Subcutaneous abdominal adipose tissue (tissue), 5 donors: ENCODE measurements at regions not wholly inside any gene's neighbourhood (a gene's known extent, or its start where the extent isn't known, plus 50 kb on each side); places are given as distances from the start of the nearest gene placed in this dataset.

Experiments used
- H3K27ac ChIP-seq: one replicate; pipeline ENCODE4 v1.7.0; 2013; ENCODE audit warnings: low read depth, mild to moderate bottlenecking, inconsistent platforms, low read length, moderate library complexity
- H3K27me3 ChIP-seq, 5 donors: one replicate each; pipeline ENCODE4 v1.7.0; 2013; ENCODE audit warnings: low read length in 5 of 5, inconsistent platforms in 1 of 5; ENCODE audit not compliant: control insufficient read depth in 5 of 5, insufficient read depth in 4 of 5
- H3K36me3 ChIP-seq, 5 donors: one replicate each; pipeline ENCODE4 v1.7.0; 2013; ENCODE audit warnings: low read length in 5 of 5; ENCODE audit not compliant: control insufficient read depth in 5 of 5, insufficient read depth in 5 of 5
- H3K4me1 ChIP-seq, 5 donors: one replicate each; pipeline ENCODE4 v1.7.0; 2013; ENCODE audit warnings: low read length in 5 of 5, mild to moderate bottlenecking in 3 of 5, moderate library complexity in 1 of 5; ENCODE audit not compliant: control insufficient read depth in 5 of 5, insufficient read depth in 5 of 5
- H3K4me3 ChIP-seq, 5 donors: one replicate each; pipeline ENCODE4 v1.7.0; 2013; ENCODE audit warnings: low read length in 5 of 5, low read depth in 1 of 5
- H3K9ac ChIP-seq, 5 donors: one replicate each; pipeline ENCODE4 v1.7.0; 2013; ENCODE audit warnings: low read length in 5 of 5, mild to moderate bottlenecking in 4 of 5, moderate library complexity in 3 of 5
- H3K9me3 ChIP-seq, 5 donors: one replicate each; pipeline ENCODE4 v1.7.0; 2013; ENCODE audit warnings: low read length in 5 of 5; ENCODE audit not compliant: control insufficient read depth in 5 of 5
- donor health status: healthy.
- donor health status: healthy.
- donor health status: healthy.
- donor health status: healthy.
- donor health status: healthy.

DNA sequence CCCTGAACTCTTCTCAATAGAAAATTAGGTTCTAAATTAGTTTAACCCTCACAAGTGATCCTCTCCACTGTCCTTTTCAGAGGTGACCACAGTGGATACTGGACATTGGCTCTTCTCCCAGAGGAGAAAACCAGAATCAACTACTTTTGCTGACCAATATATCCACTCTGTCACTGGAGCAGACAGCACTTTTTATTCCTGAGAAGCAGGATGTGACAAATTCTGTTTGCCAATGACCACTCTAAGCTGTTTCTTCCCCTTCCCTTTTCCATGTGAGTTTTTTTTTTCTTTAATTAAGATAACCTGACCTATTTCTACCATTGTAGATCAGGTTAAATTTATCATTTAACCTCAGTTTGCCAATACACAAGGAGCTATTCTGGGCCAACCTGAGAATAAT is 79.7 kb upstream of the ZNF280D start:
- Histone ChIP-seq H3K27me3 (no peaks in the 10 kb centered on the region), H3K9ac (no peak overlapping the region), H3K4me3 (no peak overlapping the region), H3K4me1 (peaks cover 0 to 23% (median 18%) of the 10 kb centered on the region in 5 donors), H3K36me3 (peaks cover 0 to under 1% (median 0%) of the 10 kb centered on the region in 5 donors), H3K27ac (no peak overlapping the region), H3K9me3 (peaks cover 3 to 9% (median 4%) of the 10 kb centered on the region in 5 donors)

DNA sequence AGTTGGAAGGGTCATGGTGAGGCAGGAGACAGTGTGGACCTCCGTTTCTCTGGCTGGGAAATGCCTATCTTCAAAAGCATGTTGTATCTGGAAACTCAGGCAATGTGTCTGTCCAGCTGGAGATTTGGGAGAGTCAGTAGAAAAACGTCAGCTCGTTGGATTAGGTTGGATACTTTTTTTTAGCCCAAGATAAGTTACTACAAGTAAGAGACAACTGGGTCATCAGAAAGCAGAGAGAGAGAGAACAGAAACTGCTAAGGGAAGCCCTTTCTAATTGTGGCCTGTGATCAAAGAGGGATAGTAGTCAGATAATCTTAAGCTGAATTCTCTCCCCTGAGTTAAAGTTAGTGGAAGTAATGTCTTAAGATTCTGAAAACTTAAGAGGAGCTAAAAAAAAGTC is 78.9 kb upstream of the ZNF280D start:
- H3K36me3 ChIP-seq, result peaks cover 0 to 3% (median 0%) of the 10 kb centered on the region in 5 donors
- H3K4me3 ChIP-seq, result no peak overlapping the region
- no peaks in the 10 kb centered on the region for H3K27me3 ChIP-seq
- no peak overlapping the region for H3K27ac ChIP-seq
- peaks cover 7 to 14% (median 11%) of the 10 kb centered on the region in 5 donors for H3K9me3 ChIP-seq
- no peak overlapping the region for H3K9ac ChIP-seq
- H3K4me1 ChIP-seq, result peaks cover 0 to 23% (median 16%) of the 10 kb centered on the region in 5 donors

DNA sequence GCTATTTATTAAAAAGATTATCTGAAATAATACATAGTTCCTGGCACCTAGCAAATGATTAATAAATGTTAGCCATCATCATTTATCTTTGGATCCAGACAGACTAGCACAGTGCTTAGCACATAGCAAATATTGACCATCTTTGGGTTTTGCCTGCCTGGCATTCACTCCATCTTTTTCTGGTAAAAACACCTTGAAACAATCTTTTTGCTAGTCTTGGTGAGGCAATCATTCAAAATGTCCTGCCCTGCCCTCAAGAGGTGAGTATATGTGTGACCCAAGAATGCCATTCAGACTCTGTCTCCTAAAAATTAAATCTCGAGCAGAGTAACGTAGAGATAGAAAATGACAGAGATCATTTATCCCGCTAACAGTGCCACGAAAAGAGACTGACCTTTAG is 78.3 kb upstream of the ZNF280D start:
- Histone ChIP-seq H3K9ac (no peak overlapping the region), H3K4me3 (no peak overlapping the region), H3K4me1 (peaks cover 0 to 18% (median 10%) of the 10 kb centered on the region in 5 donors), H3K27me3 (no peaks in the 10 kb centered on the region), H3K9me3 (peaks cover 7 to 14% (median 11%) of the 10 kb centered on the region in 5 donors), H3K27ac (no peak overlapping the region), H3K36me3 (peaks cover 0 to 3% (median 0%) of the 10 kb centered on the region in 5 donors)

DNA sequence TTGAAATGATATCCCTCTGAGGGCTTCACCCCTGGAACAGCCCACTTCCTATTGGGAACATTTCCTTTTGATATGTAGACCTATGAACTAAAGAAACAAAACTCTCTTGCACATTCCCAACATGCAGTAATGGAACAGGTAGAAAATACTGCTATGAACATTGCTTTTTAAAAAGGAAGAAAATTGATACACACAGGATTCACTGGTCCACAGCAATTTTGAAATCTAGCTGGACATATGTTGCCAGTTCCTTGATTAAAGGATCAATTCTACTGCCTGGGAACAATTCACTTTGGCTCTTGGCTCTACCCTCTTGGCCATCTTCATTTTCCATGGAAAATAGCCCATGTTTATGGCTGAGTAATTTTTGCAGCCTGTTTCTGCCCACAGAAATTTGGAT is 74.9 kb upstream of the ZNF280D start:
- no peak overlapping the region for H3K4me3 ChIP-seq
- H3K27me3 ChIP-seq, result no peaks in the 10 kb centered on the region
- peaks cover 0 to 3% (median 0%) of the 10 kb centered on the region in 5 donors for H3K36me3 ChIP-seq
- H3K9ac ChIP-seq, result no peak overlapping the region
- no peak overlapping the region for H3K27ac ChIP-seq
- H3K4me1 ChIP-seq, result peaks cover 0 to 10% (median 7%) of the 10 kb centered on the region in 5 donors
- peaks cover 7 to 14% (median 11%) of the 10 kb centered on the region in 5 donors for H3K9me3 ChIP-seq

DNA sequence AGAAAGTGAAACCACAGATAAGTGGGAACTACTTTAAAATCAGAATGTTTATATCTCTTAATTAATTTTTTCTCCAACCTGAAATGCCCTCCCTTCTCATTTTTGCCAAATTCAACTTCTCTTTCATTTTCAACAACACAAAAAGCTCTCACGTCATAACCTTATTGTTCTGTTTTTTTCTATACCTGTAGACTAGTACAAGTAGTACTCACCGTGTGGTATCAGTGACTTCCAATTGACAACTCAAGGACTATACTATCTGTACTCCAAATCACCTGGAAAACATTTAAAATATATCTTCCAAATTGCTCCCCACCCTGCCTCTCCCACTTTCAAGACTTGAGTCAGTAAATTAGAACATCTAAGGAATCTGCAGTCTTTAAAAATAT is 72.8 kb upstream of the ZNF280D start:
- Histone ChIP-seq H3K4me1 (peaks cover 0 to 7% (median 6%) of the 10 kb centered on the region in 5 donors), H3K36me3 (peaks cover 0 to 3% (median 0%) of the 10 kb centered on the region in 5 donors), H3K9me3 (peaks cover 7 to 14% (median 11%) of the 10 kb centered on the region in 5 donors), H3K27me3 (no peaks in the 10 kb centered on the region), H3K9ac (no peak overlapping the region), H3K4me3 (peak overlapping the region in 2 of 5 donors; percentile 20 to 34), H3K27ac (no peak overlapping the region)

DNA sequence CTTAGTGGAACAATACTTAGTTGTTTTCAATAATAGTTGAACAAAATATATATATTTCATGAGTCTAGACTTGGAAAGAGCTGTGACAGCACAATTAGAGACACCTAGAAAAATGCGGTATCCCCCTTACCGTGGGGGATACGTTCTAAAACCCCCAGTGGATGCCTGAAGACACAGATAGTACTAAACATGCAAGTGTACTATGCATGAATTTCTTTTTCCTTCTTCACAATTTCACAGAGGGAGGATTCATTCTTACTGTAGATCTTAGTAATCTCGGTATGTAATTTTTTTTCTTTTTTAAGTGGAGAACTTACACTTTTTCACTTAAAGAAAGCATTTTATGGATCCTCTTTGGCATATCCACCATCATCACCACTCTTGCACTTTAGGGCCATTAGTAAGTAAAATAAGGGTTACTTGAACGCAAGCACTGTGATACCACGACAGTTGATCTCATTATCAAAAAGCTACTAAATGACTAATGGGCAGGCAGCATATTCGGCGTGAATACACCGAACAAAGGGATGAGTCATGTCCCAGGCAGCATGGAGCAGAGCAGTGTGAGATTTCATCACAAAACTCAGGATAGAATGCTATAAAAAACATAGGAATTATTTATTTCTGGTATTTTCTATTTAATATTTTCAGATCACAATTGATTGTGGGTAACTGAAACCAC is 72.3 kb upstream of the ZNF280D start:
- Histone ChIP-seq H3K27ac (no peak overlapping the region), H3K36me3 (peaks cover 0 to 3% (median 0%) of the 10 kb centered on the region in 5 donors), H3K4me1 (peaks cover 0 to 7% (median 6%) of the 10 kb centered on the region in 5 donors), H3K9ac (no peak overlapping the region), H3K4me3 (peak overlapping the region in 3 of 5 donors; percentile 20 to 61 (median 34)), H3K27me3 (no peaks in the 10 kb centered on the region), H3K9me3 (peaks cover 7 to 14% (median 11%) of the 10 kb centered on the region in 5 donors)

DNA sequence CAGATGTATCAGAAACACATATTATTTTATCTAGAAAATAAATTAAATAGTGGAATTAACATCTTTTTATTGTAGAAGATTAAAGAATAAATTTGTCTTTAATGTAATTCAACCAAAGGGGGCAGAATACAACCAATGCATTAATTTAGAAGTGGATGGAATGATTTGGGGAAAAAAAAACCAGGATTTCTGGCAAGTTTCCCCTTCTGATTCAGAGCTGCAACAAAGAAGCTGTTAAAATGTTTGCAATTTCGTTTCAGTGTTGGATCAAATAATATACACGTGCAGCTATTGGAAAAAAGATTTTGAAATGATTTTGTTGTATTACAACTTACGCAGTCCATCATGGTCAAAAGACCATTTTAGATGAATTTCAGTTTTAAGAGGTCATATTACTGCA is 71.6 kb upstream of the ZNF280D start:
- Histone ChIP-seq H3K9me3 (peaks cover 7 to 14% (median 11%) of the 10 kb centered on the region in 5 donors), H3K4me3 (peak overlapping the region in 1 of 5 donors; percentile 34)

DNA sequence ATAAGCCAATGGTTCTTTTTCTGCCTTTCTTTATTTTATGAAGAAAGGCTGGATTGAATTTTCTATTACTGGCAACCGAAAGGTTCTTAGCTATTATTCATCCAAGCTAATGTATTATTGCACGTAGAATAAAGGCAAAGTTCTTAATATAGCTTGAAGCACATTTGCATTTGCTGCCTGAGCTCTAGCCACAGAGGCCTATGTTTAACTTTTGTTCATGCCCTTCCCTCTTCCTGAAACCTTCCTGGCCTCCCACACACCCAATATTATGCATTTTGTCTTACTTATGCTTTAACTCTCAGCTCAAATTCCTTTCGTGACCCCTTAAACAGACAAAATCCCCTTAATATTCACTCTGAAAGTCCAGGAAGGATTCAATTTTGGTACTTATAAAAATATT is 71.0 kb upstream of the ZNF280D start:
- H3K4me3 ChIP-seq, result no peak overlapping the region
- H3K27ac ChIP-seq, result no peak overlapping the region
- peaks cover 0 to 3% (median 0%) of the 10 kb centered on the region in 5 donors for H3K36me3 ChIP-seq
- peaks cover 0 to 7% (median 6%) of the 10 kb centered on the region in 5 donors for H3K4me1 ChIP-seq
- H3K9me3 ChIP-seq, result peaks cover 7 to 14% (median 10%) of the 10 kb centered on the region in 5 donors
- H3K9ac ChIP-seq, result no peak overlapping the region
- no peaks in the 10 kb centered on the region for H3K27me3 ChIP-seq

More for the DNA sequence above, 71.6 kb upstream of the ZNF280D start:
- H3K9ac ChIP-seq, result no peak overlapping the region
- H3K27me3 ChIP-seq, result no peaks in the 10 kb centered on the region
- H3K36me3 ChIP-seq, result peaks cover 0 to 3% (median 0%) of the 10 kb centered on the region in 5 donors
- no peak overlapping the region for H3K27ac ChIP-seq
- peaks cover 0 to 7% (median 6%) of the 10 kb centered on the region in 5 donors for H3K4me1 ChIP-seq

DNA sequence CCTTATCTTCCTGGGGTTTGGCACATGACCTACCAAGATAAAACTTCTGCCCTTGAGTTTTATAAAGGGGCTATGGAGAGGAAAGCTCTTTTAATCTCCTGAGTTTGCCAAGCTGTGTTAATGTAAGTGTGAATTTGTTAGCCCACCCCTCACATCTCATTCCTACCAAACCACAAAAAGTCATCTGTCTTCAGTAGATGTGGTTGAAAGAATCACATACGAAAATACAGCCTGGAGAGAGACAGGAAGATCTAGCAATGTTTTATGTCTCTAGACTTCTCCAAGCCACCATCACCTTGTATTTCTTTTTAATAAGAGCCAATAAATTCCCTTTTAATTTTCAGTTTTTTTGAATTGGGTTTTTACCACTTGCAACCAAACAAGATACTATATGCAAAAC is 68.9 kb upstream of the ZNF280D start:
- H3K9ac ChIP-seq, result no peak overlapping the region

DNA sequence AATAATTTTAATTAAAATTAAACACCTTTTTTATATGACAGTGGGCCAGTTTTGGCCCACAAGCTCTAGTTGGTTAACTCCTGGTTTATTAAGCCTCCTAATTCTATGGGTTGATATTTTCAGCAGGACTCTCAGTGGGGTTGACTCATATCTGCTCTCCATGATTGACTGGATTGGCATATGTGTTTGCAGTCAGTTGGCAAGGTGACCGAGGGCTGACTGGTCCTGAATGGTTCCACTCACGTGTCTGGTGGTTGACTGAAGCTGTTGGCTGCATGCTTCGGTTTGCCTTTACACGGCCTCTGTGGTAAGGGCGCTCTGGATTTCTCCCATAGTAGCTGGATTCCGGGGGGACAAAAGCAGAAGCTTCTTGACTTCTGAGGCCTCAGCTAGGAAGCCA is 65.3 kb upstream of the ZNF280D start:
- Histone ChIP-seq H3K9ac (no peak overlapping the region), H3K9me3 (peaks cover 0 to under 1% (median 0%) of the 10 kb centered on the region in 5 donors), H3K4me1 (peaks cover 0 to 13% (median 3%) of the 10 kb centered on the region in 5 donors), H3K27ac (no peak overlapping the region), H3K4me3 (no peak overlapping the region), H3K36me3 (no peaks in the 10 kb centered on the region), H3K27me3 (no peaks in the 10 kb centered on the region)

More for the DNA sequence above, 68.9 kb upstream of the ZNF280D start:
- H3K36me3 ChIP-seq, result no peaks in the 10 kb centered on the region
- H3K9me3 ChIP-seq, result no peaks in the 10 kb centered on the region
- no peaks in the 10 kb centered on the region for H3K27me3 ChIP-seq
- H3K4me3 ChIP-seq, result no peak overlapping the region
- no peak overlapping the region for H3K27ac ChIP-seq
- H3K4me1 ChIP-seq, result peaks cover 0 to 7% (median 6%) of the 10 kb centered on the region in 5 donors
